Activated CD4-positive, alpha-beta memory T cell treated with anti-CD3 and anti-CD28 coated beads, Interleukin-2, amount 10 ng/mL, durations not matched to agents 7 days and 5 days (primary cell): ENCODE measurements at regions not wholly inside any gene's neighbourhood (a gene's known extent, or its start where the extent isn't known, plus 50 kb on each side); places are given as distances from the start of the nearest gene placed in this dataset.

Experiments
- CTCF ChIA-PET: fragments of 350-600 bp; sonication (Branson Sonifier 250); formaldehyde crosslinking; loops from one replicate; lab custom pipeline; 2021; ENCODE audit warnings: antibody characterized with exemption, inconsistent platforms; lab: Charles Lee
- POLR2A ChIA-PET: fragments of 350-600 bp; sonication (Branson Sonifier 250); formaldehyde crosslinking; loops from one replicate; lab custom pipeline; 2021; ENCODE audit warnings: antibody characterized with exemption; lab: Charles Lee
- DNase-seq: peaks from one replicate; pipeline ENCODE4 v3.0.0-alpha.2; 2020
- H3K27ac Mint-ChIP-seq: one replicate; pipeline ENCODE4 v1.8.0; 2021; ENCODE audit warnings: mild to moderate bottlenecking, mixed read lengths
- H3K27me3 Mint-ChIP-seq: one replicate; pipeline ENCODE4 v1.8.0; 2021; ENCODE audit warnings: mixed read lengths
- H3K36me3 Mint-ChIP-seq: one replicate; pipeline ENCODE4 v1.8.0; 2021; ENCODE audit warnings: low read depth, mixed read lengths
- H3K4me1 Mint-ChIP-seq: one replicate; pipeline ENCODE4 v1.8.0; 2021; ENCODE audit warnings: mixed read lengths
- H3K4me3 Mint-ChIP-seq: one replicate; pipeline ENCODE4 v1.8.0; 2021; ENCODE audit warnings: mild to moderate bottlenecking, mixed read lengths
- H3K9me3 Mint-ChIP-seq: one replicate; pipeline ENCODE4 v1.8.0; 2021; ENCODE audit warnings: mixed read lengths

GRCh38 chr5:106940986-106941385 lies 729.8 kb downstream of the EFNA5 start:
- Mint-ChIP-seq H3K4me3 (no peak overlapping the region), H3K27me3 (no peaks in the 10 kb centered on the region), H3K36me3 (no peaks in the 10 kb centered on the region), H3K9me3 (peaks cover 4% of the 10 kb centered on the region), H3K27ac (no peak overlapping the region), H3K4me1 (no peaks in the 10 kb centered on the region)
- no peak for DNase-seq
- ChIA-PET CTCF (no interaction called here), POLR2A (no interaction called here)

- no peak for DNase-seq
- ChIA-PET POLR2A (no interaction called here), CTCF (no interaction called here)
- no peak overlapping the region for H3K4me3 Mint-ChIP-seq
- H3K4me1 Mint-ChIP-seq: no peaks in the 10 kb centered on the region
- no peak overlapping the region for H3K27ac Mint-ChIP-seq
- H3K9me3 Mint-ChIP-seq: peaks cover 4% of the 10 kb centered on the region
- no peaks in the 10 kb centered on the region for H3K27me3 Mint-ChIP-seq
- H3K36me3 Mint-ChIP-seq: no peaks in the 10 kb centered on the region
Measured at GRCh38 chr5:106940301-106940846, 730.4 kb downstream of the EFNA5 start.

GRCh38 chr5:106923409-106923808 lies 747.3 kb downstream of the EFNA5 start:
- H3K4me1 Mint-ChIP-seq: no peaks in the 10 kb centered on the region
- CTCF ChIA-PET: no interaction called here
- H3K27me3 Mint-ChIP-seq: no peaks in the 10 kb centered on the region
- no peaks in the 10 kb centered on the region for H3K9me3 Mint-ChIP-seq
- no peak overlapping the region for H3K27ac Mint-ChIP-seq
- no peak for DNase-seq
- POLR2A ChIA-PET: no interaction called here
- no peak overlapping the region for H3K4me3 Mint-ChIP-seq
- no peaks in the 10 kb centered on the region for H3K36me3 Mint-ChIP-seq

GRCh38 chr5:106921567-106921966 lies 749.2 kb downstream of the EFNA5 start:
- ChIA-PET CTCF (no interaction called here), POLR2A (no interaction called here)
- no peak for DNase-seq
- H3K9me3 Mint-ChIP-seq: no peaks in the 10 kb centered on the region
- H3K27ac Mint-ChIP-seq: no peak overlapping the region
- no peak overlapping the region for H3K4me3 Mint-ChIP-seq
- no peaks in the 10 kb centered on the region for H3K36me3 Mint-ChIP-seq
- no peaks in the 10 kb centered on the region for H3K4me1 Mint-ChIP-seq
- H3K27me3 Mint-ChIP-seq: no peaks in the 10 kb centered on the region

GRCh38 chr5:106910486-106910885 lies 760.3 kb downstream of the EFNA5 start:
- Mint-ChIP-seq H3K27ac (no peak overlapping the region), H3K4me3 (no peak overlapping the region), H3K27me3 (no peaks in the 10 kb centered on the region), H3K4me1 (no peaks in the 10 kb centered on the region), H3K9me3 (no peaks in the 10 kb centered on the region), H3K36me3 (no peaks in the 10 kb centered on the region)
- DNase-seq: no peak
- ChIA-PET POLR2A (no interaction called here), CTCF (no interaction called here)

- POLR2A ChIA-PET: no interaction called here
- Mint-ChIP-seq H3K27ac (no peak overlapping the region), H3K4me3 (no peak overlapping the region), H3K9me3 (no peaks in the 10 kb centered on the region), H3K4me1 (no peaks in the 10 kb centered on the region), H3K36me3 (no peaks in the 10 kb centered on the region), H3K27me3 (no peaks in the 10 kb centered on the region)
- DNase-seq: no peak
- CTCF ChIA-PET: no interaction called here
Measured at GRCh38 chr5:106909716-106910115, 761.0 kb downstream of the EFNA5 start.

- DNase-seq: no peak
- H3K36me3 Mint-ChIP-seq: no peaks in the 10 kb centered on the region
- H3K4me1 Mint-ChIP-seq: no peaks in the 10 kb centered on the region
- no peak overlapping the region for H3K4me3 Mint-ChIP-seq
- H3K27me3 Mint-ChIP-seq: no peaks in the 10 kb centered on the region
- no peaks in the 10 kb centered on the region for H3K9me3 Mint-ChIP-seq
- H3K27ac Mint-ChIP-seq: no peak overlapping the region
- POLR2A ChIA-PET: no interaction called here
- CTCF ChIA-PET: no interaction called here
Measured at GRCh38 chr5:106907979-106908378, 762.8 kb downstream of the EFNA5 start.

- H3K4me1 Mint-ChIP-seq: no peaks in the 10 kb centered on the region
- H3K9me3 Mint-ChIP-seq: peaks cover 3% of the 10 kb centered on the region
- CTCF ChIA-PET: no interaction called here
- POLR2A ChIA-PET: no interaction called here
- H3K27me3 Mint-ChIP-seq: no peaks in the 10 kb centered on the region
- DNase-seq: no peak
- H3K4me3 Mint-ChIP-seq: no peak overlapping the region
- H3K27ac Mint-ChIP-seq: no peak overlapping the region
- H3K36me3 Mint-ChIP-seq: no peaks in the 10 kb centered on the region
Measured at GRCh38 chr5:106906199-106906598, 764.5 kb downstream of the EFNA5 start.

- no peak overlapping the region for H3K4me3 Mint-ChIP-seq
- no peaks in the 10 kb centered on the region for H3K4me1 Mint-ChIP-seq
- DNase-seq: no peak
- H3K9me3 Mint-ChIP-seq: no peaks in the 10 kb centered on the region
- H3K36me3 Mint-ChIP-seq: no peaks in the 10 kb centered on the region
- ChIA-PET POLR2A (no interaction called here), CTCF (no interaction called here)
- no peak overlapping the region for H3K27ac Mint-ChIP-seq
- no peaks in the 10 kb centered on the region for H3K27me3 Mint-ChIP-seq
Measured at GRCh38 chr5:106894964-106895363, 775.8 kb downstream of the EFNA5 start.

- Mint-ChIP-seq H3K9me3 (no peaks in the 10 kb centered on the region), H3K4me3 (no peak overlapping the region), H3K27ac (no peak overlapping the region), H3K36me3 (no peaks in the 10 kb centered on the region), H3K27me3 (no peaks in the 10 kb centered on the region), H3K4me1 (no peaks in the 10 kb centered on the region)
- no peak for DNase-seq
- POLR2A ChIA-PET: no interaction called here
- CTCF ChIA-PET: no interaction called here
Measured at GRCh38 chr5:106882035-106882434, 788.7 kb downstream of the EFNA5 start.

GRCh38 chr5:106880656-106881055 lies 790.1 kb downstream of the EFNA5 start:
- DNase-seq: no peak
- ChIA-PET POLR2A (no interaction called here), CTCF (no interaction called here)
- Mint-ChIP-seq H3K27me3 (no peaks in the 10 kb centered on the region), H3K9me3 (peaks cover 4% of the 10 kb centered on the region), H3K27ac (no peak overlapping the region), H3K4me1 (no peaks in the 10 kb centered on the region), H3K36me3 (no peaks in the 10 kb centered on the region), H3K4me3 (no peak overlapping the region)

GRCh38 chr5:106877881-106878280 lies 792.9 kb downstream of the EFNA5 start:
- CTCF ChIA-PET: no interaction called here

GRCh38 chr5:106876665-106877194 lies 794.0 kb downstream of the EFNA5 start:
- peaks cover 4% of the 10 kb centered on the region for H3K9me3 Mint-ChIP-seq
- CTCF ChIA-PET: no interaction called here
- no peaks in the 10 kb centered on the region for H3K4me1 Mint-ChIP-seq
- DNase-seq: no peak
- no peak overlapping the region for H3K27ac Mint-ChIP-seq
- no peaks in the 10 kb centered on the region for H3K27me3 Mint-ChIP-seq
- POLR2A ChIA-PET: no interaction called here
- no peaks in the 10 kb centered on the region for H3K36me3 Mint-ChIP-seq
- H3K4me3 Mint-ChIP-seq: no peak overlapping the region

More at GRCh38 chr5:106877881-106878280, 792.9 kb downstream of the EFNA5 start:
- Mint-ChIP-seq H3K9me3 (peaks cover 4% of the 10 kb centered on the region), H3K4me3 (no peak overlapping the region), H3K27me3 (no peaks in the 10 kb centered on the region), H3K36me3 (no peaks in the 10 kb centered on the region), H3K27ac (no peak overlapping the region), H3K4me1 (no peaks in the 10 kb centered on the region)
- POLR2A ChIA-PET: no interaction called here
- no peak for DNase-seq

GRCh38 chr5:106876298-106876622 lies 794.5 kb downstream of the EFNA5 start:
- H3K9me3 Mint-ChIP-seq: peaks cover 4% of the 10 kb centered on the region
- H3K4me1 Mint-ChIP-seq: no peaks in the 10 kb centered on the region
- no peak overlapping the region for H3K4me3 Mint-ChIP-seq
- no peak overlapping the region for H3K27ac Mint-ChIP-seq
- no peaks in the 10 kb centered on the region for H3K36me3 Mint-ChIP-seq
- POLR2A ChIA-PET: no interaction called here
- no peak for DNase-seq
- CTCF ChIA-PET: no interaction called here
- H3K27me3 Mint-ChIP-seq: no peaks in the 10 kb centered on the region
